Activated T-cell treated with anti-CD3 and anti-CD28 coated beads, Interleukin-2, amount 50 U/mL, for 4 hours (primary cell): ENCODE measurements at regions not wholly inside any gene's neighbourhood (a gene's known extent, or its start where the extent isn't known, plus 50 kb on each side); places are given as distances from the start of the nearest gene placed in this dataset.

Experiments
- ATAC-seq, 2 donors: fragments of 200-7000 bp; cut with Tn5 transposase; one replicate each; pipeline ENCODE4 v1.10.0; 2021
- DNase-seq: peaks from one replicate; pipeline ENCODE4 v3.0.0-alpha.2; 2020
- H3K27me3 Mint-ChIP-seq: one replicate; pipeline ENCODE4 v1.8.0; 2021; ENCODE audit warnings: low read depth, mixed read lengths
- H3K36me3 Mint-ChIP-seq: one replicate; pipeline ENCODE4 v1.8.0; 2022; ENCODE audit warnings: mixed read lengths; ENCODE audit not compliant: insufficient read depth
- H3K4me1 Mint-ChIP-seq: one replicate; pipeline ENCODE4 v1.8.0; 2021; ENCODE audit warnings: low read depth, mixed read lengths
- H3K4me3 Mint-ChIP-seq: one replicate; pipeline ENCODE4 v1.8.0; 2021; ENCODE audit warnings: mild to moderate bottlenecking, moderate library complexity, mixed read lengths
- H3K9me3 Mint-ChIP-seq: one replicate; pipeline ENCODE4 v1.8.0; 2021; ENCODE audit warnings: mixed read lengths

- no peaks in the 10 kb centered on the region for H3K36me3 Mint-ChIP-seq
- ATAC-seq (no peak), DNase-seq (no peak)
- H3K9me3 Mint-ChIP-seq = no peaks in the 10 kb centered on the region
- no peaks in the 10 kb centered on the region for H3K27me3 Mint-ChIP-seq
- H3K4me1 Mint-ChIP-seq = no peaks in the 10 kb centered on the region
- no peak overlapping the region for H3K4me3 Mint-ChIP-seq
Observed at GRCh38 chr2:2871480-2872308, 505.9 kb downstream of the EIPR1 start.

- H3K9me3 Mint-ChIP-seq = no peaks in the 10 kb centered on the region
- H3K4me1 Mint-ChIP-seq = no peaks in the 10 kb centered on the region
- no peaks in the 10 kb centered on the region for H3K27me3 Mint-ChIP-seq
- DNase-seq (no peak), ATAC-seq (no peak)
- no peaks in the 10 kb centered on the region for H3K36me3 Mint-ChIP-seq
- no peak overlapping the region for H3K4me3 Mint-ChIP-seq
Observed at GRCh38 chr2:2870106-2870505, 507.5 kb downstream of the EIPR1 start.

- Mint-ChIP-seq H3K36me3 (no peaks in the 10 kb centered on the region), H3K4me3 (no peak overlapping the region), H3K9me3 (no peaks in the 10 kb centered on the region), H3K27me3 (no peaks in the 10 kb centered on the region), H3K4me1 (no peaks in the 10 kb centered on the region)
- DNase-seq = no peak
- no peak for ATAC-seq
Observed at GRCh38 chr2:2869553-2869952, 508.1 kb downstream of the EIPR1 start.

GRCh38 chr2:2868085-2868484 lies 509.5 kb downstream of the EIPR1 start:
- no peak for DNase-seq
- H3K9me3 Mint-ChIP-seq = no peaks in the 10 kb centered on the region
- H3K4me3 Mint-ChIP-seq = no peak overlapping the region
- no peaks in the 10 kb centered on the region for H3K36me3 Mint-ChIP-seq
- no peaks in the 10 kb centered on the region for H3K4me1 Mint-ChIP-seq
- H3K27me3 Mint-ChIP-seq = no peaks in the 10 kb centered on the region
- no peak for ATAC-seq

DNA sequence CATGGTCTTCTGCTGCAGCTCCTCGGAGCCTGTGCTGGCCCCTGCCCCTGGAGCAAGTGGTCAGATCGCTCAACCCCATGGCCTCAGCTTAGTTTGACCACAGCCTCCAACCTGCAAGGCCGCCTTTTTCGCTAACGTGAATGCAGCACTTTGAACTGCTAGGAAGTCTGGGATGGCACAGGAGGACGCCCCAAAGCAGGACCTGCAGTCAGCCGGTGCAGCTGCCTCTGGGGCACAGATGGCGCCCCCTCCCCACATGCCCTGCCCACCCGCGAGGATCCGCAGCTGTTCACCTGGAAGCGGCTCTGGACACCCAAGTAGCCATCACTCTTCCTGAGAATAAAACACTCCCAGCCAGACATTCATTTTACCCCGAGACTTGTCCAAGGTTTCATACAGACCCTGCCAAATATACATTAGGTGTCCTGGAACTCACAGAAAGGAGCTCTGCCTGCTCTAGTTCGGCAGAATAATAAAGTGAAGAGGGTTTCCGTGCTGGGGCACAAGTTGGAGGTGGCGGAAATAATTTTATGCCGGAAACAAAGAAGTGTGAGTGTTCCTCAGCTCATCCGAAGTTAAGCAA lies 510.1 kb downstream of the EIPR1 start:
- Mint-ChIP-seq H3K27me3 (no peaks in the 10 kb centered on the region), H3K36me3 (no peaks in the 10 kb centered on the region), H3K9me3 (no peaks in the 10 kb centered on the region), H3K4me3 (no peak overlapping the region), H3K4me1 (no peaks in the 10 kb centered on the region)
- ATAC-seq = no peak
- DNase-seq = no peak

- H3K4me3 Mint-ChIP-seq = no peak overlapping the region
- no peak for ATAC-seq
- H3K4me1 Mint-ChIP-seq = no peaks in the 10 kb centered on the region
- H3K9me3 Mint-ChIP-seq = no peaks in the 10 kb centered on the region
- no peak for DNase-seq
- H3K27me3 Mint-ChIP-seq = no peaks in the 10 kb centered on the region
- H3K36me3 Mint-ChIP-seq = no peaks in the 10 kb centered on the region
Observed at GRCh38 chr2:2866459-2866858, 511.2 kb downstream of the EIPR1 start.

DNA sequence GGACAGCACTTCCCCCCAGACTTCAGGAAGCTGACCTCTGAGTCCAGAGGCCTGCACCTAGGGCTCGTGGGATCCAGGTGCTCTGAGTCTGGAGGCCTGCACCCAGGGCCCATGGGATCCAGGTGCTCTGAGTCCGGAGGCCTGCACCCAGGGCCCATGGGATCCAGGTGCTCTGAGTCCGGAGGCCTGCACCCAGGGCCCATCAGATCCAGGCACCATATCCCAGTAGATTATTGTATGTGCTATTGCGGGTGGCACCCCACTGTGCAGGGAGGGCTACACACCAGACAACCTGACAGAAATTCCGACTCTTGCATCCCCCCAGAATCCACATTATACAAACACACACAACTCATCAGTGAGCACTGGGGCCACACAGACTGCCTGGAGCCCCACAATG lies 515.2 kb downstream of the EIPR1 start:
- DNase-seq (no peak), ATAC-seq (no peak)
- Mint-ChIP-seq H3K27me3 (no peaks in the 10 kb centered on the region), H3K4me1 (no peaks in the 10 kb centered on the region), H3K9me3 (no peaks in the 10 kb centered on the region), H3K36me3 (no peaks in the 10 kb centered on the region), H3K4me3 (no peak overlapping the region)

- Mint-ChIP-seq H3K4me1 (no peaks in the 10 kb centered on the region), H3K27me3 (no peaks in the 10 kb centered on the region)
- ATAC-seq = no peak
Observed at GRCh38 chr2:2861666-2862240, 515.9 kb downstream of the EIPR1 start.

GRCh38 chr2:2860589-2861300 lies 516.9 kb downstream of the EIPR1 start:
- H3K27me3 Mint-ChIP-seq = no peaks in the 10 kb centered on the region
- no peak for DNase-seq

More at GRCh38 chr2:2861666-2862240, 515.9 kb downstream of the EIPR1 start:
- Mint-ChIP-seq H3K9me3 (no peaks in the 10 kb centered on the region), H3K36me3 (no peaks in the 10 kb centered on the region), H3K4me3 (no peak overlapping the region)
- DNase-seq = no peak

DNA sequence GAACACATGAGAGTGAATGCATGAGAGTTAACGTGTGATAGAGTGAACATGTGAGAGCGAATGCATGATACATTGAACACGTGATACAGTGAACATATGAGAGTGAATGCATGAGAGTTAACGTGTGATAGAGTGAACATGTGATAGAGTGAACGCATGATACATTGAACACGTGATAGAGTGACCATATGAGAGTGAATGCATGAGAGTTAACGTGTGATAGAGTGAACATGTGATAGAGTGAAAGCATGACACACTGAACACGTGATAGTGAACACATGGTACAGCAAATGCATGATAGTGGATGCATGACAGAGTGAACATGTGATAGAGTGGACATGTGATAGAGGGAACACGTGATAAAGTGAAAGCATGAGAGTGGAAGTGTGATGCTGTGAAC lies 517.9 kb downstream of the EIPR1 start:
- Mint-ChIP-seq H3K4me3 (no peak overlapping the region), H3K36me3 (no peaks in the 10 kb centered on the region), H3K27me3 (no peaks in the 10 kb centered on the region), H3K4me1 (no peaks in the 10 kb centered on the region), H3K9me3 (no peaks in the 10 kb centered on the region)
- DNase-seq (no peak), ATAC-seq (no peak)

More at GRCh38 chr2:2860589-2861300, 516.9 kb downstream of the EIPR1 start:
- H3K36me3 Mint-ChIP-seq = no peaks in the 10 kb centered on the region
- H3K4me1 Mint-ChIP-seq = no peaks in the 10 kb centered on the region
- no peak for ATAC-seq
- no peak overlapping the region for H3K4me3 Mint-ChIP-seq
- no peaks in the 10 kb centered on the region for H3K9me3 Mint-ChIP-seq

GRCh38 chr2:2859164-2859563 lies 518.5 kb downstream of the EIPR1 start:
- Mint-ChIP-seq H3K4me1 (no peaks in the 10 kb centered on the region), H3K4me3 (no peak overlapping the region), H3K9me3 (no peaks in the 10 kb centered on the region), H3K36me3 (no peaks in the 10 kb centered on the region), H3K27me3 (no peaks in the 10 kb centered on the region)
- DNase-seq = no peak
- no peak for ATAC-seq

DNA sequence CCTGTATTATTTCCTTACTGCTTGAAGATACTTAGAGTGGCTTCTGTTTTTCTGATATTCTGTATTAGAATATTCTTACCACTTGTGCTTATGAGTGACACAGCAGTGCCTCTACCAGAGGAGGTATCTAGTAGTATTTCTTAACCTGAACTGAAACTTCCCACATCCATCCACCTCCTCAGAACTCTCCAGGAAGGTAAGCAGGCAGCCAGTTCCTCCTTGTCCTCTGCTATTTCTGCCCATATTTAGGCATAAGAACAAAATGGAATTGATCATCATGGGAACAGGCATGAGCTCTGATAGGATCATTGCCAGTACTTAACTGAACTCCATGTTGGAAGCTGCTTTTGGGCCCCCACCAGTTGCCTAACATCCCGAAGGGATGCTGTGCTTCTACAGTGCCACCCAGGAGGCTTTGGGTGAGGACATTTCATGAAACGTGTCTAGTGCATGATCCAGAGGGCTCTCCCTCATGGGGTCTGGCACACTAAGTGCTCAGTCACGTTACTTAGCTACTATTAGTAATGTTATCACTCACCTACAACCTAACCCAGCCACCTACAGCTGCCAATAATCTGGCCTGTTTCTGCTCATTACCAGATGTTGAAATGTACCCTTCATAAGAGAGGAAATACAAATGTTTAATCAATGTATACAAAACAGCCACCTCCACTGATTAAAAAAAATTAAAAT lies 520.7 kb downstream of the EIPR1 start:
- H3K9me3 Mint-ChIP-seq = no peaks in the 10 kb centered on the region
- H3K36me3 Mint-ChIP-seq = no peaks in the 10 kb centered on the region
- no peak overlapping the region for H3K4me3 Mint-ChIP-seq
- H3K27me3 Mint-ChIP-seq = no peaks in the 10 kb centered on the region
- no peaks in the 10 kb centered on the region for H3K4me1 Mint-ChIP-seq
- DNase-seq (no peak), ATAC-seq (no peak)

GRCh38 chr2:2855297-2855696 lies 522.3 kb downstream of the EIPR1 start:
- no peaks in the 10 kb centered on the region for H3K4me1 Mint-ChIP-seq
- no peak overlapping the region for H3K4me3 Mint-ChIP-seq
- no peaks in the 10 kb centered on the region for H3K9me3 Mint-ChIP-seq
- no peaks in the 10 kb centered on the region for H3K36me3 Mint-ChIP-seq
- no peaks in the 10 kb centered on the region for H3K27me3 Mint-ChIP-seq
- DNase-seq (no peak), ATAC-seq (no peak)

- DNase-seq = no peak
Observed at GRCh38 chr2:2853346-2853745, 522.3 kb upstream of the MYT1L start.

More at GRCh38 chr2:2853346-2853745, 522.3 kb upstream of the MYT1L start:
- no peak for ATAC-seq
- H3K4me3 Mint-ChIP-seq = no peak overlapping the region
- no peaks in the 10 kb centered on the region for H3K4me1 Mint-ChIP-seq
- no peaks in the 10 kb centered on the region for H3K36me3 Mint-ChIP-seq
- H3K9me3 Mint-ChIP-seq = no peaks in the 10 kb centered on the region
- H3K27me3 Mint-ChIP-seq = no peaks in the 10 kb centered on the region
